ENCODE measurements at regions not wholly inside any gene's neighbourhood (a gene's known extent, or its start where the extent isn't known, plus 50 kb on each side); places are given as distances from the start of the nearest gene placed in this dataset.

GRCh38 chr1:233516732-233517131 lies 97.2 kb upstream of the KCNK1 start:
- intact Hi-C loops (cut with micrococcal nuclease): no loop called here

DNA sequence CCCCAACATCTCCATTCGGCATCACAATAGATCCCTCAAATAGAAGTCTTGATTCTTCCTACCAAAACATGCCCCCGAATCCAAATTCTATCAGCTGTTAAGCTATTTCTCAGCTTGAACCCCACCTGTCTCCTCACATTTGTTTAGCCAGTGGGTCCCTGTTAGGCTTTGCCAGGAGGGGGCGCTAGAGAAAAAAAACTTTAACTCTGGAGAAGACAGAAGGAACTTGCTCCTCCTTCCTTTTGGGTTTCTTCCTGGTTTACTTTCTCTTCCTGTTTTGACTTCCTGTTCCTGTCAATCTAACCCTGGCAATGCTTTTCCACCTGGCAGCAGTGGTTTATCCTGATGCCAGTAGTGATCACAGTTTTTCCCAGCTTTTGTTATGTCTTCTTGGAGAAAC lies 95.6 kb upstream of the KCNK1 start:
- intact Hi-C loops (cut with micrococcal nuclease): no loop called here

DNA sequence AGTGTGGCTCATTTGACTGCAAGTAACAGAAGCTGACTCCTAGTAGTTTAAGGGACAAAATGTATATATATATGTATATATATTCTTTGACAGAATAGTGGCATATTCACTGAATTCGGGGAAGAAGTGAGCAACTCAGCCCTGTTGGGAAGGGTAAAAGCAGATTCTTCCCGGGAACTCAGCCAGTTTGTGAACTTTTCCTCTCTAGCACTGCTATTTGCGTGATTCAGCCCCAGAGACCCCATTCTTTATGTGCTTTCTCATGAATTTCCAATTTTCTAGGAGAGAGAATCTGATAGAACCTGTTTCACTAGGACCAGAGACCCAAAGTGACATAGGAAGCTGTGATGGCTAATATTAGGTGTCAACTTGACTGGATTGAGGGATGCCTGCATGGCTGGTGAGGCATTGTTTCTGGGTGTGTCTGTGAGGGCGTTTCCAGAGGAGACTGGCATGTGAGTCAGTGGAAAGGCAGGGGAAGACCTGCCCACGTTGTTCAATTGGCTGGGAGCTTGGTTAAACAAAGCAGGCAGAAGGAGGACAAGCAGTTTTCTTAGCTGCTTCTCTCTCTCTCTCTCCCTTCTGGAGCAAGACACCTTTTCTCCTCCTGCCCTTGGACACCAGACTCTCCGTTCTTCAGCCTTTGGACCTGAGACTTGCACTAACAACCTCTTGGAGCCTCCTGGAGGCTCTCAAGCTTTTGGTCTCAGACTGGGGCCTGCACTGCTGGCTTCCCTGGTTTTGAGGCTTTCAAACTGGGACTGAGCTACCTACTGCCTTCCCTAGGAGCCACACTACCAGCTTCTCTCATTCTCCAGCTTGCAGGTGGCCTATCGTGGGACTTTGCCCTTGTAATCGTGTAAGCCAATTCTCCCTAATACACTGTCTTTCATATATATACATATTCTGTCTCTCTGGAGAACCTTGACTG lies 93.4 kb upstream of the KCNK1 start:
- intact Hi-C loops (cut with micrococcal nuclease): no loop called here

DNA sequence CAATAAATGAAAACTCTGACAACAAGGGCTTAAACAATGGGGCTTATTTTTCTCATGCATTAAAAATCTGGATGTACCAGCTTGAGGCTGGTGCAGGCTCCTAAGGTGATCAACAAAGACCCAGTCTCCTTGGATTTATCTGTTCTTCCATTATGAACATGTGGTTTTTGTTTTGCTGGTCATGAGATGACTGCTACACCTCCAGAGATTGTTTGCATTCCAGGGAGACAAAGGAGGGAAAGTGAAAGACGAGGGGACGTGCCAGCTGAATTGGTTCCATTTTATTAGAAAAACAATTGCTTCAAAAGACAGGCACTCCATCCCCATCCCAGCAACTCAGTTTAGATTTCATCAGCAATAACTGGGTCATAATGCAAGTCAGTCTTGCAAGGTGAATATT lies 90.9 kb upstream of the KCNK1 start:
- intact Hi-C loops (cut with micrococcal nuclease): no loop called here

- intact Hi-C loops (cut with micrococcal nuclease): no loop called here
Observed at GRCh38 chr1:233527818-233528217, 86.1 kb upstream of the KCNK1 start.

GRCh38 chr1:233530665-233531386 lies 83.1 kb upstream of the KCNK1 start:
- intact Hi-C loops (cut with micrococcal nuclease): no loop called here

GRCh38 chr1:233540816-233541215 lies 73.1 kb upstream of the KCNK1 start:
- intact Hi-C loops (cut with micrococcal nuclease): no loop called here

- intact Hi-C loops (cut with micrococcal nuclease): no loop called here
Observed at GRCh38 chr1:233543338-233544255, 70.3 kb upstream of the KCNK1 start.

DNA sequence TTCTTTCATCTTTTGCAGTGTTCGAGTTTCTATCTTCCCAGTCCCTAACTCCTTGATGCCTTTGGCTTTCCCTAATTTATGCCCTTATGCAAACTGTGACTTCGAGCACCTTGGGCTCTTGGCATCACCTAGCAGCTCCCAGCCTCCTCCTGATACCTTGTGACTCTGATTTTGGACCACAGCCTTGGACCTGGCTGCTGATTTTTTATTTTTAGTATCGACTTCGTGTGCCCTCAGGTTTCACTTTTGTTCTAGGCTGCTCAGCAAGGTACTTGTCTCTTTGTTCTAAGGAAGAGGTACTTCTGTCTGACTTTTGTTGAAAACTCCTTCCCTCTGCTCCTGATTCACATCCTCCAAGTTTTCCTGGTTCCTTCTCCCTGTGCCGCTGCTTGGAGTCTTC lies 69.6 kb upstream of the KCNK1 start:
- intact Hi-C loops (cut with micrococcal nuclease): no loop called here

DNA sequence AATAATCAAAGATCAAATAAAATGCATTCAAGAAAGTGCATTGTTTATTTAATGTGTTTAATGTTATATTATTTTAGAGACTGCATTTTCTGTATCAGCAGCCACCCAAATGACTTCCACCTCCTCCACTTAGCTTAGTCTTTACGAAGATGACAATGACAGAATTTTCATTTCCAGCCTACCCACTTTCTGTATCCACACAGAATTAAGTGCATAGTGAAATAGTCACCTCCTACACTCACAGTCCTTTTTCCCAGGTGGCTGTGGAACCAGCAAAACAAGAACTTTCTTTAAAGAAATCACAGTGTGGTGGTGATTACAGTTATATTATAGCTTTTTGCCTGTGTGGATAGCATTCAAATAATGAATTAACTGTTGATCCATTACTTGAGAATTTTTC lies 66.2 kb upstream of the KCNK1 start:
- intact Hi-C loops (cut with micrococcal nuclease): no loop called here

DNA sequence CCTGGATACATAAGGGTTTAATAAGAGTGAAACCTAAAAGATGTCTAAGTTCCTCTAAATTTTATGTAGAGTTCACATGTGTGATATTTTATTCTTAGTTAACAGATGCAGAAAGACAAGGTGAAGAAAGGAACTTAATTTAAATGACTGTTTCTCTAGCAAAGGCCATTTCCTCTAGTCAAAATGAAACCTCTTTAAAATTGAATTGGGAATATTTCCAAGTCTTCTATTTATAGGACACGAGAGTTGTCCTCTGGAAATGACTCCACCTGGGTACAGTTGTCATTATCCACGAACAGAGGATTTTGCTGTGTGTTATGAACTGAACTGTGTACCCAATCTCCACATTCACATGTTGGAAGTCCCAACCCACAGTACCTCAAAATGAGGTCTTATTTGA lies 64.5 kb upstream of the KCNK1 start:
- intact Hi-C loops (cut with micrococcal nuclease): no loop called here

- intact Hi-C loops (cut with micrococcal nuclease): no loop called here
Observed at GRCh38 chr1:233549917-233550316, 64.0 kb upstream of the KCNK1 start.

DNA sequence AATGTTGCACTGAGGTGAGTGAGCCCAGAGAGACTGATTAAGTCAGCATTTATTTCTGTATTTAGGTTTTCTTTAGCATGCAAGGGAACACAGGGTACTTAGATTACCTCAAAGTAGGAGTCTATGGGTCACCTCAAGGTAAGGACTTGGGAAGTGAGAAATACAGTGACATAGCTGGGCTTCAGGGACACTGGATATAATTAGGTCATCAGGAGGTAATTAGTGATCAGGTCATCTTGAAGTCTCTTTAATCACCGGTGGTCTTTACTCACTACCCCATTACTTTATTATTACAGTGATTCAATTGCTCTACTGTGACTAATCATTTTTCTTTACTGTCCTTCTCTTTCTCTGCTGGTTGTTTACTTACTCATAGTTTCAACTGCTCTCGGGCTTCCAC lies 59.9 kb upstream of the KCNK1 start:
- intact Hi-C loops (cut with micrococcal nuclease): no loop called here

- intact Hi-C loops (cut with micrococcal nuclease): no loop called here
Observed at GRCh38 chr1:233561708-233562426, 52.0 kb upstream of the KCNK1 start.

Measured in T-helper 1 cell treated with Interleukin-12 subunit alpha and Interleukin-12 subunit beta and Interleukin-4 antibody, amounts not matched to agents 30 ng/mL and 1 ng/mL, for 36 hours (primary cell).